SJSA1 (cell line): ENCODE measurements at regions not wholly inside any gene's neighbourhood (a gene's known extent, or its start where the extent isn't known, plus 50 kb on each side); places are given as distances from the start of the nearest gene placed in this dataset.

Source experiments
- DNase-seq, 2 experiments: peaks; one replicate each; pipeline ENCODE4 v3.0.0-alpha.2; 2015 to 2020; ENCODE audit warnings: low spot score in 2 of 2, low read depth in 1 of 2
- H3K27ac ChIP-seq: fragments of 250-450 bp; sonication (Bioruptor Pico); 2 replicates; pipeline ENCODE4 v1.5.1; 2020; ENCODE audit warnings: mild to moderate bottlenecking, moderate library complexity
- H3K27me3 ChIP-seq: fragments of 250-450 bp; sonication (Bioruptor Pico); replicated peaks from 2 replicates; pipeline ENCODE4 v1.5.1; 2020; ENCODE audit warnings: mild to moderate bottlenecking, moderate library complexity
- H3K36me3 ChIP-seq: fragments of 250-450 bp; sonication (Bioruptor Pico); 2 replicates; pipeline ENCODE4 v1.5.1; 2020; ENCODE audit warnings: mild to moderate bottlenecking
- H3K4me1 ChIP-seq: fragments of 250-450 bp; sonication (Bioruptor Pico); replicated peaks from 2 replicates; pipeline ENCODE4 v1.6.1; 2021; ENCODE audit warnings: mild to moderate bottlenecking
- H3K4me3 ChIP-seq: fragments of 250-450 bp; sonication (Bioruptor Pico); 2 replicates; pipeline ENCODE4 v1.5.1; 2020; ENCODE audit warnings: mild to moderate bottlenecking
- H3K9me3 ChIP-seq: fragments of 250-450 bp; sonication (Bioruptor Pico); replicated peaks from 2 replicates; pipeline ENCODE4 v1.5.1; 2020; ENCODE audit warnings: mild to moderate bottlenecking

DNA sequence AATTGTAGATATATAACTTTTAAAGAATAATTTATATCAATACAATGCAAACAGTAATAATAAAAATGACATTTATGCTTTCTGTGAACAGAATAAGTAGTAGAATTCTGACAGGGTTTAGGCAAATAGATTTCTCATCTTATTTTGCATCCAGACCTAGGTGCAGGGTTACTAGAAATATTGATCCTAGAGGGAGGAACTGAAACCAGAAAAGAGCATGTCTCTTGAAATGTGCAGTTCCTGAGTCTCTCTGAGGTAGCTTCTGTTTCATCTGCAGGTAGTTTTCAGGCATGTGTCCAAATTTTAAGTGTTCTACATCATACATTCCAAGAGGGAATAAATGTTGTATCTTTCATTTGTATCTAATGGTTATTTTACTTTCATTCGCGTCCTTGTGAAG lies 631.9 kb upstream of the ADGRL4 start:
- H3K4me3 ChIP-seq: no peak overlapping the region
- no peaks in the 10 kb centered on the region for H3K9me3 ChIP-seq
- H3K36me3 ChIP-seq: no peaks in the 10 kb centered on the region
- H3K27me3 ChIP-seq: no peaks in the 10 kb centered on the region
- H3K27ac ChIP-seq: no peak overlapping the region
- H3K4me1 ChIP-seq: no peaks in the 10 kb centered on the region
- DNase-seq: no peak

DNA sequence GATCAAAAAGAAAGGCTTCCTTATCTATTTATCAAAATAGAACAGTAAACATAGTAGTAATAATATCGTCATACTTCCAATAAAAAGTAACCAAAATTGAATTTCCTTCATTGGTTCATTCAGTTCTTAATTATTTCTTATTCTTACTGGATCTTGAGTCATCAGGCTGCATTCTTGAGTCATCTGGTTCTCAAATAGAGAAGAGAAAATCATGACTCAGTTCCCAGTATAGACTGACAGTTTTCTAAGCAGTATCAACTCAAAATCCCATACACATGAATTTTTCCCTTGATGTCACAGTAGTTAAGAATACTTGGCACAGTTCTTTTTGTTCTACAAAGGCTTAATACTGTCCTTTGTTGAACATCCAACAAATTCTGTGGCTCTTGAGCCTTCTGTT lies 626.9 kb upstream of the ADGRL4 start:
- H3K4me1 ChIP-seq: no peaks in the 10 kb centered on the region
- no peak overlapping the region for H3K27ac ChIP-seq
- H3K4me3 ChIP-seq: no peak overlapping the region
- H3K27me3 ChIP-seq: no peaks in the 10 kb centered on the region
- no peaks in the 10 kb centered on the region for H3K9me3 ChIP-seq
- no peaks in the 10 kb centered on the region for H3K36me3 ChIP-seq
- DNase-seq: no peak

DNA sequence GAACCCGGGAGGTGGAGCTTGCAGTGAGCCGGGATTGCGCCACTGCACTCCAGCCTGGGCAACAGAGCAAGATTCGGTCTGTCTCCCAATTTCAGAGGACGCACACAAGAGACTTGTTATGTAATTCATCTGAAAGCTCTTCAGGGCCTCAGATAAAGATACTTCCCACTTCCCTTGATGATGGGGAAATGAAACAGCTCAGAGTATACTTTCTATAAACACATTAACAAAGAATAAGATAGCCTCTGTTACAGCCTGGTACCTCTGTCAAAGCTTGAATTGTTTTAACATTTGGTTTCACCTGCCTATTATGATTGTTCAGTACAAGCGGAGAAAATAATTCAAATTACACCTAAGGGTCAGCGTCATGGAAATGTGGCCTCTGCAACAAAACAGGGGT lies 622.9 kb upstream of the ADGRL4 start:
- Histone ChIP-seq H3K4me3 (no peak overlapping the region), H3K9me3 (no peaks in the 10 kb centered on the region), H3K36me3 (no peaks in the 10 kb centered on the region), H3K27ac (no peak overlapping the region), H3K27me3 (no peaks in the 10 kb centered on the region), H3K4me1 (no peaks in the 10 kb centered on the region)
- DNase-seq: no peak

DNA sequence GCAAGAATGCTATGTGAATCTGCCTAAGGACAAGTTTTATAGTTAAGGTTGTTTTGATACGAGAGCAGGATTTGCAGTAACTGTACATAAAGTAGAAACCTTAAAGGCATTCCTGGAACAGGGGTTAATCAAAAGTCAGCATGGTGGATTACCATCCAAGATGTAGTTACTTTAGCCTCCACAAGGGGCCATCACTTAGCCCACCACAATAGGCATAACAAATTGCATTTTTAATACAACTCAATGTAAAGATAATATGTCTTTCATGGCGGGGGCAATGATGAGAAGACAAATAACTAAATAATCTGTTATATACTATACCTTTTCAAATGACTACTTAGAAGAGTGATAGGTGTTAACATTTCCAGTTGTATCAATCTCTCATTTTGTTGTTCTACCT lies 611.2 kb upstream of the ADGRL4 start:
- Histone ChIP-seq H3K27ac (no peak overlapping the region), H3K4me1 (no peaks in the 10 kb centered on the region), H3K9me3 (no peaks in the 10 kb centered on the region), H3K36me3 (no peaks in the 10 kb centered on the region), H3K4me3 (no peak overlapping the region), H3K27me3 (no peaks in the 10 kb centered on the region)
- DNase-seq: no peak

DNA sequence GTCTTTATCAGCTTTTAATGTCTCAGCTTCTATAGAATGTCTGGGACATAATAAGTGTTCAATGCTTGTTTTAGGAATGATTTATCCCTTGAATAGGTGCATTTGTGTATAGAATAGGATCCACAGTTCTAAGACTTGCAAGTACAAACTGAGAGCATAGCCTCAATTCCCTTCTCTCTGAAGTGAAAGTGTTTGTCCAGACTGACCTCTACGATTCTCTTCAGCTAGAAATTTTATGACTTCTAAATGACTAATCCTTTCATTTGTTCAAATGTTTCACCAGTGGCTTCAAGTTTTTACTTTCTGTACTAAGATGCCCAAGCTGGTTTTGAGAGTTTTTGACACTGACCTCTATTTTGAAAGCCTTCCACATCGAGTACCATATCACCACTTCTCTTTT lies 608.2 kb upstream of the ADGRL4 start:
- H3K4me3 ChIP-seq: no peak overlapping the region
- no peaks in the 10 kb centered on the region for H3K36me3 ChIP-seq
- no peaks in the 10 kb centered on the region for H3K9me3 ChIP-seq
- H3K4me1 ChIP-seq: no peaks in the 10 kb centered on the region
- H3K27me3 ChIP-seq: no peaks in the 10 kb centered on the region
- H3K27ac ChIP-seq: no peak overlapping the region
- DNase-seq: no peak

DNA sequence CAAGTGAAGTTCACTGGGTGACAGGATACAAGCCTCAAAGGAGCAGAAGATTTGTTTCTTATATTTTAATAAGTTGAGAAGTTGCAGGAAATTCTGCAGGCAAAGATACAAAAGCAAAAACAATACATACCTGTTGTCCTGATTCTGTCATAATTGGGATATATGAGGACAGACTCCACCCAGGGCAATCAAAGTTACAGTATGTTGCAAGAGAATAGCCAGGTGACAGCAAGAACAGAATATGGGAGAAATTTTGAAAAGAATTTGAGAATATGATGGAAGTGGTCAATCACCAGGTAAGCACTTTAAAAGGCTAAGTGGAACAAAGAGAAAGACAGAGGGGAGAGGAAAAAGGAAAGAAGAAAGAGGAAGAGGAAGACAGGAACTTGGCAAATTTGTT lies 607.6 kb upstream of the ADGRL4 start:
- Histone ChIP-seq H3K27me3 (no peaks in the 10 kb centered on the region), H3K4me3 (no peak overlapping the region), H3K9me3 (no peaks in the 10 kb centered on the region), H3K36me3 (no peaks in the 10 kb centered on the region), H3K27ac (no peak overlapping the region), H3K4me1 (no peaks in the 10 kb centered on the region)
- DNase-seq: no peak

DNA sequence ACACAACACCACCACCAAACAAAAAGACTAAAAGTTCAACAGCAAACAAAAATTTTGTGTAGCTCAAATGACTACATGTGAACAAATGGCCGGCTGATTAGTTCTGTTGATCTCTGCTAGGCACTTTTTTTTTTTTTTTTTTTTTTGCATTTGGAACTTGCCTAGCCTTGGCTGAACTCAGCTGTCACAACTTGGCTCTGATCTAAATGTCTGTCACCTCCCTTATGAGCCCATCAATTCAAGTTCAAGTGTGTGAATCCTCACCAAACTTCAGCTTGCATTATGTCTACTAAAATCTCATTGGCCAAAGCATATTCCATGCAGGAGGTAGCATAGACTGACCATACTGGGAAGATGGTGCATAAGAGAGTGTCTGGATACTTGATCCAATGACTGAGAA lies 606.5 kb upstream of the ADGRL4 start:
- no peak for DNase-seq
- Histone ChIP-seq H3K27me3 (no peaks in the 10 kb centered on the region), H3K4me3 (no peak overlapping the region), H3K4me1 (no peaks in the 10 kb centered on the region), H3K27ac (no peak overlapping the region), H3K36me3 (no peaks in the 10 kb centered on the region), H3K9me3 (no peaks in the 10 kb centered on the region)

DNA sequence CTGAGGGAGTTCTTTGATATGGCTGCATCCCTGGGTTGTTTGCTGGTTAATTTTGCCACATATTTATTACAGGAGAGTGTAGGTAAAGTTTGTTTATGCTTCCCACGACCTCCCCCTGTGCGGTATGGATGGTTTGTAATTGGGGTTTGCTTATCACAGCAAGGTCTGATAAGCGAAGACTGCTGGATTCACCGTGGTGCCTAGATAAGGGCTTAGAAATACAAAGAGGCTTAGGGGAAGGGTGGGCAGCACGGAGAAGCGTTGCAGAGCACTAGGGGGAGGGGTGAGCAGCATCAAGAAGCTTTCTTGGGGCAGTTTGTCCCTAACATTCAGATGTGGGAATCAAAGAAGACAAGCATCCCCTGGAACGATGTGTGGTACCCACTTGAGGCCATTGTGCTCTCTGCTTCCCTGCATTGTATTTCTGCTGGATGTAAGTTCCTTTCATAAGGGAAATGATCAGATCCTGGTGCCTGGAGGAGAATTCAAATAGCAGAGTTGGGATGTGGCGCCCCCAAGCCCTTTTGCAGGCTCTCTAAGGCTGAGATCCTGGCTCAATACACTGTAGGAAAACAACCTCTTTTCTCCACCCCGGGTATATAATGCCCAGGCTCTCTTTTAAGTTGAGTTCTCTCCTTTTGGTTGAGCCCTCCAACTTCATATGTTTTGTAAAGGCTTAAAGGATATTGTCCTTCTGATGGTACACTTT lies 598.1 kb upstream of the ADGRL4 start:
- Histone ChIP-seq H3K4me3 (no peak overlapping the region), H3K27ac (no peak overlapping the region), H3K4me1 (no peaks in the 10 kb centered on the region), H3K27me3 (no peaks in the 10 kb centered on the region), H3K9me3 (no peaks in the 10 kb centered on the region), H3K36me3 (no peaks in the 10 kb centered on the region)
- no peak for DNase-seq

DNA sequence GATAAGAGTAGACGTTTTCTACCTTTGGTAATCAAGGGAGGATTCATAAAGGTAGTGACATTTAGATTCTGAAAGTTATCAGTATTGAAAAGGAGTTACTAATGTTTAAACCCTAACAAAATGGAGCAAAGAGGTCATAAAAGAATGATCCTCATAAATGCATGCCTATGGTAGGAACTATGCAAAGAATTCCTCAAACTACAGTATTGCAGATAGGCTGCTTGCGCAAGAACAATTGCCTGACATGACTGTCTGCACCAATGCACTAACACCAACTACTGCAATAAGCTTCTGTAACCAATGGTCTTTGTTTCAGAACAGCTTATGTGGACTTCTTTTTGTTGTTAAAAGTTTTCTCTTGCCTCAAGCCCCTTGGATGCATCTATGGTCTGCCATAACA lies 597.3 kb upstream of the ADGRL4 start:
- Histone ChIP-seq H3K27me3 (no peaks in the 10 kb centered on the region), H3K4me1 (no peaks in the 10 kb centered on the region), H3K27ac (no peak overlapping the region), H3K4me3 (no peak overlapping the region), H3K36me3 (no peaks in the 10 kb centered on the region), H3K9me3 (no peaks in the 10 kb centered on the region)
- no peak for DNase-seq

DNA sequence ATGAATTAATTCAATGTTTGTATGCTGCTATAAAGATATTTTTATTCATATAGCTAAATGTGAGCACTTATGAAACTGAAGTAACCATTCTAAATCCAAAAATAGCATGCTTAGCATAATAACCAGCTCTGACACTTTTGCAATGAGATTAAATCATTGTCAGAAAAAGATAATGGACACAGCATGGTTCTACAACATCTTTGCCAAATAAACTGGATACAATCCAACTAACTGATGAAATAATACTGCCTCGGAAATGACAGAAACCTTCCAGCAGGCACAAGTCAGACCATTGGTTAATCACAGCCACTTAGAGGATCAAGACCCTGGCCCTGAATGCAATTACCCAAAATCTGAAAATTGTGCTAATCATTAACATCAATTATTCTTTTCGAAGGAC lies 592.7 kb upstream of the ADGRL4 start:
- Histone ChIP-seq H3K36me3 (no peaks in the 10 kb centered on the region), H3K4me1 (no peaks in the 10 kb centered on the region), H3K4me3 (no peak overlapping the region), H3K27me3 (no peaks in the 10 kb centered on the region), H3K9me3 (no peaks in the 10 kb centered on the region), H3K27ac (no peak overlapping the region)
- no peak for DNase-seq

DNA sequence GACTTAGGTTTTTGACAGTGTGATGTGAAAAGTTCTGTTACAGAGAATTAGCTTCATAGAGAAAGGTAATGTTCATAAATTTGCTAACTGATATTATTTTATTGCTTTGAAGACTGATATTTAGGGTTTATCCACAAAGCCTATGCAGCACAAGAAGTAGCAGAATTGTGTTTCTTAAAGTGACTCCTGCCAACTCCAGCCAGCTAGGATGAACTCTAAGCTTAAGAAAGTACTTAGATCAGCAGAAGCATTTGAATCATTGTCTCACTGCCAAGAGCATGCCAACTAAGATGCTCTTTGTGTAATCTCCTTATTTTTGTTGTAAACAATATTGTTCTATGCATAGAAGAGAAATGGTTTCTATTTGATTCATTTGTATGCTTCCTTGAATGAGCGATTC lies 589.4 kb upstream of the ADGRL4 start:
- H3K27ac ChIP-seq: no peak overlapping the region
- H3K27me3 ChIP-seq: no peaks in the 10 kb centered on the region
- H3K36me3 ChIP-seq: no peaks in the 10 kb centered on the region
- no peaks in the 10 kb centered on the region for H3K9me3 ChIP-seq
- no peak overlapping the region for H3K4me3 ChIP-seq
- DNase-seq: no peak
- no peaks in the 10 kb centered on the region for H3K4me1 ChIP-seq

DNA sequence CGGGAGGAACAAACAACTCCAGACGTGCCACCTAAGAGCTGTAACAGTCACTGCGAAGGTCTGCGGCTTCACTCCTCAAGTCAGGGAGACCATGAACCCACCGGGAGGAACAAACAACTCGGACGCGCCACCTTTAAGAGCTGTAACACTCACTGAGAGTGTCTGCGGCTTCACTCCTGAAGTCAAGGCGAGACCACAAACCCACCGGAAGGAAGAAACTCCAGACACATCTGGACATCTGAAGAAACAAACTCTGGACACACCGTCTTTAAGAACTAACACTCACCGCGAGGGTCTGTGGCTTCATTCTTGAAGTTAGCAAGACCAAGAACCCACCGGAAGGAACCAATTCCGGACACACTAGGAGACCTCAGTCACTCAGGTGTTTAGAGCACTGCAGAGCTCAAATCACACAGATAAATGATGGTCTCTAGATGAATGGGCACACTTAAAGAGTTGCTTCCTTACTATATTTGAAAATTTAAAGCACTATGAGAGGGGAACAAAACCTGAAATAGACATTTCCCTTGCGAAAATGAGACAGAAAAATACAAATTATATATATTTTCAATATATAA lies 587.7 kb upstream of the ADGRL4 start:
- no peak overlapping the region for H3K27ac ChIP-seq
- no peak overlapping the region for H3K4me3 ChIP-seq
- no peak for DNase-seq
- H3K4me1 ChIP-seq: no peaks in the 10 kb centered on the region
- no peaks in the 10 kb centered on the region for H3K27me3 ChIP-seq
- H3K36me3 ChIP-seq: no peaks in the 10 kb centered on the region
- H3K9me3 ChIP-seq: no peaks in the 10 kb centered on the region

DNA sequence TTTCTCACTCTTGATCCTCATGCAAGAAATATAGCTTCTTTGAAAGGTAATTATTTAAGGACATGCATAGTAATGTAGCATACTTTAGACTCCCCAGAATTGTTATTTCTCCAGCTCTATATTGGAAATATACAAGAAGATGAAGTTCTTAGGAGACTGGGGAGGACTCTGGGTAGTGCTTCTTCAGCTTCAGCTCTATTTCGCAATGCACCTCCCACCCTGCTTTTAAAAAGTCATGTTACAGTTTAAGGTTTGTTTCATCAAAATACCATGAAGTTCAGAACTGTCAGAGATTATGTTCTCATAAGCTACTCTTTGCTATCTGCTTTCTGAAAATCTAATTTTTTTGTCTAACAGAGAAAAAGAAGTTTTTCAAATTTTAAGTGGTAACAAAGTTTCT lies 586.2 kb upstream of the ADGRL4 start:
- H3K27ac ChIP-seq: no peak overlapping the region
- no peak for DNase-seq
- no peaks in the 10 kb centered on the region for H3K36me3 ChIP-seq
- no peaks in the 10 kb centered on the region for H3K4me1 ChIP-seq
- H3K27me3 ChIP-seq: no peaks in the 10 kb centered on the region
- H3K9me3 ChIP-seq: no peaks in the 10 kb centered on the region
- no peak overlapping the region for H3K4me3 ChIP-seq

DNA sequence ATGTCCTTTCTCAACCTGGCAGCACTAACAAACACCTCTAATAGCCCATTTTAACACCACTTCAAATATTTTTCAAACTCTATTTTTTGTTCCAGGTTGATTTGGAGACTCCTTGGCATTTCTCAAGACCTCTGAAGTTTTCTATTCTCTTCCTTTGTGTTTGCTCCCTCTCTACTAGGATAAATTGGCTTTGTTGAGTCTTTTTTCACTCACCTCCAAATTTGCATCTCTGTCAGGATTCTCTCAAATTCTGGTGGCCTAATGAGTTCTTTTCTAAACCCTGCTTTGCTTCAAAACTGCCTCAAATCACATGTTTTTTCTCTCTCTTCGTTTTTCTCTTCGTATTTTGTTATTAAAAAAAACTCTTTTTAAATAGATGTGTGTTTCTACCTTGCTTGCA lies 582.2 kb upstream of the ADGRL4 start:
- Histone ChIP-seq H3K4me3 (no peak overlapping the region), H3K27ac (no peak overlapping the region), H3K9me3 (no peaks in the 10 kb centered on the region), H3K27me3 (no peaks in the 10 kb centered on the region), H3K36me3 (no peaks in the 10 kb centered on the region), H3K4me1 (no peaks in the 10 kb centered on the region)
- DNase-seq: no peak

DNA sequence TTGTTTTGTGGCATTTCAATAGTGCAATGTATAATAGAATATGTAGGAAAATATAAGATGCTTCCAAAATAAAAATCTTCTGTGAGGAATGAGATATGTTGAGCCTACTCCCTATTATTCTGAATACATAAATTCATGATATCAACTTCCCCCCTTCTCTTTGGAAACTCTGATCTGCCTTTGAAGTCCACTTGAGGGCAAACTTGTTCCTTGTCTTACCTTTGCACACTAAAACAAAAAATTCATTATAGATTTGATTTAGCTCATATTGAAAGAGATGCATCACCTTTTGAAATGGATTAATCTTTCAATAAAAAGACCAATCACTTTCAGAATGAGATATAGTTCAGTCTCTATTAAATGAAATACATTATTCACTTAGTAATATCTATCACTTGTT lies 580.7 kb upstream of the ADGRL4 start:
- no peaks in the 10 kb centered on the region for H3K27me3 ChIP-seq
- no peak for DNase-seq
- no peak overlapping the region for H3K27ac ChIP-seq
- H3K9me3 ChIP-seq: no peaks in the 10 kb centered on the region
- no peaks in the 10 kb centered on the region for H3K36me3 ChIP-seq
- H3K4me1 ChIP-seq: no peaks in the 10 kb centered on the region
- H3K4me3 ChIP-seq: no peak overlapping the region
